Vagina (tissue), 2 donors: ENCODE measurements at regions not wholly inside any gene's neighbourhood (a gene's known extent, or its start where the extent isn't known, plus 50 kb on each side); places are given as distances from the start of the nearest gene placed in this dataset.

Experiments used
- POLR2A ChIP-seq, 2 donors: fragments of 450-650 bp; IDR thresholded peaks; one replicate each; pipeline ENCODE4 v1.6.1; 2017; ENCODE audit warnings: antibody characterized with exemption in 2 of 2, mild to moderate bottlenecking in 2 of 2, moderate library complexity in 2 of 2
- POLR2AphosphoS5 ChIP-seq, 2 donors: sonication (generic); formaldehyde crosslinking; IDR thresholded peaks; one replicate each; pipeline ENCODE4 v1.9.0; 2017; ENCODE audit warnings: antibody characterized with exemption in 2 of 2, mild to moderate bottlenecking in 2 of 2, low read depth in 1 of 2; ENCODE audit not compliant: insufficient read depth in 1 of 2
- TF ChIP-seq, protein P1 (sequence below), 3 experiments: fragments of 450-650 bp in 2 of 3; fragments of 200-600 bp in 1 of 3; sonication (generic) in 1 of 3; IDR thresholded peaks; one replicate each; pipeline ENCODE4 v1.5.1; 2017 to 2019; ENCODE audit warnings: antibody characterized with exemption in 3 of 3, mild to moderate bottlenecking in 2 of 3, moderate library complexity in 2 of 3

DNA sequence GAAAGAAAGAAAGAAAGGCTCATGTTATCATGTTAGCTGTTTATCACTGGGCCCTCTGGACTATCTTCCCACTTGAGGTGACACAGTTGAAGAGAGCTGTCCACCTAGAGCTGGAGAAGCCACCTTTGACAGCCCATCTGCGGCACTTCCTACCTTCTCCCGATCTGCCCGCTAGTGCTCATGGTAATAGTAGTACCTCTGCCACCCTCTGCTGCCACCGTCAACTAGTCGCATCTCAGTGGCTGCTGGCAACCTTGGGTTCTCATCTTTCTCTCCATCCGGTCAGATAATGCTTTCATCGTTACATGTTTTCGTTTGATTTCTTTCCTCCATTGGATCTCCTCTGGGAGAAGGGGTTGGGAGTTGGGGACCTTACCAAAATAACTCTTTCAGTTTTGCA lies 63.2 kb upstream of the COPS8 start:
- TF ChIP-seq POLR2A (IDR thresholded peaks at IDR 0.05) (no peak), POLR2AphosphoS5 (IDR thresholded peaks at IDR 0.05; ENCODE audit: insufficient read depth in 1 of 2, low read depth in 1 of 2) (no peak)
- TF ChIP-seq, protein P1, sequence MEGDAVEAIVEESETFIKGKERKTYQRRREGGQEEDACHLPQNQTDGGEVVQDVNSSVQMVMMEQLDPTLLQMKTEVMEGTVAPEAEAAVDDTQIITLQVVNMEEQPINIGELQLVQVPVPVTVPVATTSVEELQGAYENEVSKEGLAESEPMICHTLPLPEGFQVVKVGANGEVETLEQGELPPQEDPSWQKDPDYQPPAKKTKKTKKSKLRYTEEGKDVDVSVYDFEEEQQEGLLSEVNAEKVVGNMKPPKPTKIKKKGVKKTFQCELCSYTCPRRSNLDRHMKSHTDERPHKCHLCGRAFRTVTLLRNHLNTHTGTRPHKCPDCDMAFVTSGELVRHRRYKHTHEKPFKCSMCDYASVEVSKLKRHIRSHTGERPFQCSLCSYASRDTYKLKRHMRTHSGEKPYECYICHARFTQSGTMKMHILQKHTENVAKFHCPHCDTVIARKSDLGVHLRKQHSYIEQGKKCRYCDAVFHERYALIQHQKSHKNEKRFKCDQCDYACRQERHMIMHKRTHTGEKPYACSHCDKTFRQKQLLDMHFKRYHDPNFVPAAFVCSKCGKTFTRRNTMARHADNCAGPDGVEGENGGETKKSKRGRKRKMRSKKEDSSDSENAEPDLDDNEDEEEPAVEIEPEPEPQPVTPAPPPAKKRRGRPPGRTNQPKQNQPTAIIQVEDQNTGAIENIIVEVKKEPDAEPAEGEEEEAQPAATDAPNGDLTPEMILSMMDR (IDR thresholded peaks at IDR 0.05) = no peak
